ENCODE measurements at regions not wholly inside any gene's neighbourhood (a gene's known extent, or its start where the extent isn't known, plus 50 kb on each side); places are given as distances from the start of the nearest gene placed in this dataset.

GRCh38 chr2:136715146-136715545 lies 50.2 kb upstream of the THSD7B start:
- ATAC-seq = no peak
- Histone ChIP-seq H3K4me3 (no peak overlapping the region), H3K27me3 (no peaks in the 10 kb centered on the region), H3K9me3 (no peaks in the 10 kb centered on the region), H3K4me1 (no peaks in the 10 kb centered on the region), H3K27ac (no peak overlapping the region), H3K36me3 (no peaks in the 10 kb centered on the region)
- TF ChIP-seq, protein P1, sequence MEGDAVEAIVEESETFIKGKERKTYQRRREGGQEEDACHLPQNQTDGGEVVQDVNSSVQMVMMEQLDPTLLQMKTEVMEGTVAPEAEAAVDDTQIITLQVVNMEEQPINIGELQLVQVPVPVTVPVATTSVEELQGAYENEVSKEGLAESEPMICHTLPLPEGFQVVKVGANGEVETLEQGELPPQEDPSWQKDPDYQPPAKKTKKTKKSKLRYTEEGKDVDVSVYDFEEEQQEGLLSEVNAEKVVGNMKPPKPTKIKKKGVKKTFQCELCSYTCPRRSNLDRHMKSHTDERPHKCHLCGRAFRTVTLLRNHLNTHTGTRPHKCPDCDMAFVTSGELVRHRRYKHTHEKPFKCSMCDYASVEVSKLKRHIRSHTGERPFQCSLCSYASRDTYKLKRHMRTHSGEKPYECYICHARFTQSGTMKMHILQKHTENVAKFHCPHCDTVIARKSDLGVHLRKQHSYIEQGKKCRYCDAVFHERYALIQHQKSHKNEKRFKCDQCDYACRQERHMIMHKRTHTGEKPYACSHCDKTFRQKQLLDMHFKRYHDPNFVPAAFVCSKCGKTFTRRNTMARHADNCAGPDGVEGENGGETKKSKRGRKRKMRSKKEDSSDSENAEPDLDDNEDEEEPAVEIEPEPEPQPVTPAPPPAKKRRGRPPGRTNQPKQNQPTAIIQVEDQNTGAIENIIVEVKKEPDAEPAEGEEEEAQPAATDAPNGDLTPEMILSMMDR (IDR thresholded peaks at IDR 0.05) = no peak
- no peak for DNase-seq
- intact Hi-C loops (cut with DNase I) = no loop called here

GRCh38 chr2:136714452-136714951 lies 50.8 kb upstream of the THSD7B start:
- TF ChIP-seq, protein P1 (IDR thresholded peaks at IDR 0.05) = no peak
- no peak overlapping the region for H3K4me3 ChIP-seq
- H3K27me3 ChIP-seq = no peaks in the 10 kb centered on the region
- intact Hi-C loops (cut with DNase I) = no loop called here
- ATAC-seq (no peak), DNase-seq (no peak)
- no peaks in the 10 kb centered on the region for H3K4me1 ChIP-seq
- no peak overlapping the region for H3K27ac ChIP-seq
- H3K36me3 ChIP-seq = no peaks in the 10 kb centered on the region
- H3K9me3 ChIP-seq = no peaks in the 10 kb centered on the region

DNA sequence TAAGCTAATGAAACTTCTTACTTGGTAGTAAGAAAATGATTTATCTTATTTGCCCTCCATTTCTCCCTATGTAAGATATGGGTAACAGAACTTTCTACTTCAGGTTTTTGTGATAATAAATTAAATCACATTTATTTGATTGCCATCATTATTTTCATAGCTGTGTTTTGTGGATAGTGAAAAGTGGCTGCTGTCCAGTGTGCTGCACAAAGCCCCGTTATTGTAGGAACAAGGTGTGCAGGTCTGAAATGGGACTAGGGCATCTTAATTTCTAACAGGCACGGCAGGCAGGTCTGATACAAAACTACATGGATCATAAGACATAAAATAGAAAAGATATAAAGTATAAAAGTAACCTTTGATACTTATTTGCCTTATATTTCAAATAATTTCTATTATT lies 51.6 kb upstream of the THSD7B start:
- H3K4me3 ChIP-seq = no peak overlapping the region
- intact Hi-C loops (cut with DNase I) = no loop called here
- ATAC-seq (no peak), DNase-seq (no peak)
- no peaks in the 10 kb centered on the region for H3K9me3 ChIP-seq
- TF ChIP-seq, protein P1 (IDR thresholded peaks at IDR 0.05) = no peak
- H3K27ac ChIP-seq = no peak overlapping the region
- H3K36me3 ChIP-seq = no peaks in the 10 kb centered on the region
- H3K4me1 ChIP-seq = no peaks in the 10 kb centered on the region
- no peaks in the 10 kb centered on the region for H3K27me3 ChIP-seq

DNA sequence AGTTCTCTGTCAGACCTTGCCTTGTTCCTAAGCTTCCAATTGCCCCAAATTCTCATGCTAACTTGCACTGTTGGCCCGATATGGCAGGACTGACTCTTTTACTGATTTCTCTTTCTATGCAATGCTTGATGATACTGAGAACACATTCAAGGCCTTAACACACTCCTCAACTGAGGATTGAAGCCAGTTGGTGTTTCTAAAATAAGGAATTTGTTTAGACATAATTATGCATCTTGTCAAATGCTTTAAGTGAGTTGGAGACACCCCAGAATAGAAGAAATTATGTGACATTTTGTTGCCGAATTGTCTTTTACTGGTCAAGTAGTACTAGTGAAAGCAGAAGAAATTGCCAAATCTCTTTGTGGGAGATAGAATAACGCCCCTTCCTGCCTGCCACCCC lies 60.0 kb upstream of the THSD7B start:
- no peak for ATAC-seq
- H3K9me3 ChIP-seq = no peaks in the 10 kb centered on the region
- TF ChIP-seq, protein P1 (IDR thresholded peaks at IDR 0.05) = no peak
- no peak overlapping the region for H3K27ac ChIP-seq
- H3K27me3 ChIP-seq = no peaks in the 10 kb centered on the region
- intact Hi-C loops (cut with DNase I) = no loop called here
- no peaks in the 10 kb centered on the region for H3K36me3 ChIP-seq
- no peaks in the 10 kb centered on the region for H3K4me1 ChIP-seq
- no peak for DNase-seq
- no peak overlapping the region for H3K4me3 ChIP-seq

DNA sequence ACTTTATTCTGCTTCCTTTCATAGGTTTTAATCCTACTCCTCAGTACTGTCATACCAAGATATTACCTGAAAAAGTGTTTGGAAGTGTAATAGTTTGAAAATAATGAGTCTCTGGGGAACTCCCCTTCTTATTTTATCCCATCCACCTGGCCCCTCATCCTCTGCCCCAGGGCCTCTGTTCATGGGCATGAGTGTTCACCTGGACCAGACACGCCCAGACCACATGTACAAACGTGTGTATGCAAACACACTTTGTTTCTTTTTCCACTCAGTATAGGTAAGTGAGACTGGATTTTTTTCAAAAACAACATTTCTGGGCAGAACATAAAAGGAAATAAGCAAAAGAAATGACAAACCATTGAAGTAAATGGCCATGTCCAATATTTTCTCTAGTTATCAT lies 62.1 kb upstream of the THSD7B start:
- Histone ChIP-seq H3K36me3 (no peaks in the 10 kb centered on the region), H3K4me3 (no peak overlapping the region), H3K9me3 (no peaks in the 10 kb centered on the region), H3K4me1 (no peaks in the 10 kb centered on the region), H3K27me3 (no peaks in the 10 kb centered on the region), H3K27ac (no peak overlapping the region)
- TF ChIP-seq, protein P1 (IDR thresholded peaks at IDR 0.05) = no peak
- ATAC-seq (no peak), DNase-seq (no peak)
- intact Hi-C loops (cut with DNase I) = no loop called here

GRCh38 chr2:136696438-136696837 lies 68.9 kb upstream of the THSD7B start:
- Histone ChIP-seq H3K4me1 (no peaks in the 10 kb centered on the region), H3K36me3 (no peaks in the 10 kb centered on the region), H3K27ac (no peak overlapping the region), H3K27me3 (no peaks in the 10 kb centered on the region), H3K9me3 (no peaks in the 10 kb centered on the region), H3K4me3 (no peak overlapping the region)
- TF ChIP-seq, protein P1 (IDR thresholded peaks at IDR 0.05) = no peak
- DNase-seq = no peak
- ATAC-seq = no peak
- intact Hi-C loops (cut with DNase I) = no loop called here
